AG08396 (cell line): ENCODE measurements at regions not wholly inside any gene's neighbourhood (a gene's known extent, or its start where the extent isn't known, plus 50 kb on each side); places are given as distances from the start of the nearest gene placed in this dataset.
"Not testable (repeated sequence)": the region's sequence is repeated elsewhere in the genome, so short reads cannot be mapped to it uniquely, and the experiment has no call there.

Source experiments
- DNase-seq: peaks from one replicate; pipeline ENCODE4 v3.0.0; 2012; ENCODE audit warnings: low spot score, mixed read lengths

- DNase-seq: no peak
Measured at GRCh38 chr4:8735236-8736089, 136.2 kb downstream of the HMX1 start.

GRCh38 chr4:8732681-8733243 lies 138.9 kb downstream of the HMX1 start:
- DNase-seq: no peak

GRCh38 chr4:8732092-8732491 lies 139.5 kb downstream of the CPZ start:
- DNase-seq: no peak

- DNase-seq: no peak
Measured at GRCh38 chr4:8731364-8731763, 138.8 kb downstream of the CPZ start.

- DNase-seq: no peak
Measured at GRCh38 chr4:8730681-8731080, 138.1 kb downstream of the CPZ start.

GRCh38 chr4:8730159-8730558 lies 137.6 kb downstream of the CPZ start:
- no peak for DNase-seq

- DNase-seq: no peak
Measured at GRCh38 chr4:8729408-8730149, 137.0 kb downstream of the CPZ start.

GRCh38 chr4:8728536-8729407 lies 136.2 kb downstream of the CPZ start:
- DNase-seq: no peak

GRCh38 chr4:8727546-8728510 lies 135.3 kb downstream of the CPZ start:
- no peak for DNase-seq

- no peak for DNase-seq
Measured at GRCh38 chr4:8727131-8727530, 134.6 kb downstream of the CPZ start.

GRCh38 chr4:8726344-8726851 lies 133.8 kb downstream of the CPZ start:
- DNase-seq: no peak

GRCh38 chr4:8725845-8726244 lies 133.3 kb downstream of the CPZ start:
- no peak for DNase-seq

GRCh38 chr4:8725071-8725841 lies 132.7 kb downstream of the CPZ start:
- no peak for DNase-seq

- no peak for DNase-seq
Measured at GRCh38 chr4:8724436-8725070, 132.0 kb downstream of the CPZ start.

- no peak for DNase-seq
Measured at GRCh38 chr4:8723222-8723980, 130.8 kb downstream of the CPZ start.

GRCh38 chr4:8722556-8722955 lies 130.0 kb downstream of the CPZ start:
- no peak for DNase-seq

- DNase-seq: no peak
Measured at GRCh38 chr4:8721621-8722020, 129.1 kb downstream of the CPZ start.

- DNase-seq: no peak
Measured at GRCh38 chr4:8719421-8719820, 126.9 kb downstream of the CPZ start.

- DNase-seq: not testable (repeated sequence)
Measured at GRCh38 chr4:8717470-8717869, 124.9 kb downstream of the CPZ start.
